GM12878 (cell line): ENCODE measurements at regions not wholly inside any gene's neighbourhood (a gene's known extent, or its start where the extent isn't known, plus 50 kb on each side); places are given as distances from the start of the nearest gene placed in this dataset.

Experiments used
- ATAC-seq: fragments of 200-7000 bp; cut with Tn5 transposase; 3 replicates; pipeline ENCODE4 v1.9.1; 2020; ENCODE audit warnings: mild to moderate bottlenecking, moderate library complexity
- BruUV-seq: library from RNA; stranded (reverse); fragments of 400-500 nt; replicated peaks from 2 replicates; lab custom pipeline; 2021; lab: Mats Ljungman, UMichigan
- CTCF ChIA-PET: fragments of 300-600 bp; sonication (Branson Sonifier 250); formaldehyde crosslinking; extraction: SDS; loops from one replicate; lab custom pipeline; 2021; ENCODE audit warnings: inconsistent platforms; lab: Yijun Ruan, JAX
- POLR2A ChIA-PET: fragments of 350-600 bp; formaldehyde crosslinking; extraction: SDS; loops from one replicate; lab custom pipeline; 2021; ENCODE audit warnings: inconsistent platforms; lab: Charles Lee
- RAD21 ChIA-PET: fragments of 300-600 bp; sonication (Branson Sonifier 250); formaldehyde crosslinking; loops from one replicate; lab custom pipeline; 2023; ENCODE audit warnings: antibody characterized with exemption; ENCODE audit not compliant: unreplicated experiment; lab: Charles Lee
- SMC1A ChIA-PET: fragments of 300-600 bp; sonication (Branson Sonifier 250); formaldehyde crosslinking; loops from one replicate; lab custom pipeline; 2023; ENCODE audit not compliant: unreplicated experiment, uncharacterized antibody; lab: Charles Lee
- DNase-seq: peaks from one replicate; pipeline ENCODE4 v3.0.0-alpha.2; 2011; ENCODE audit warnings: low read depth, low spot score
- FAIRE-seq: peaks from 3 replicates; lab custom pipeline; 2011; peaks lifted over from hg19 to GRCh38; lab: Jason Lieb, UNC
- H2AFZ ChIP-seq: 2 replicates; pipeline ENCODE4 v1.6.0; 2011; ENCODE audit warnings: low read depth, low read length, control low read depth; ENCODE audit not compliant: control insufficient read depth
- H3K27ac ChIP-seq: 2 replicates; pipeline ENCODE4 v1.5.1; 2011; ENCODE audit warnings: control low read depth; ENCODE audit not compliant: control insufficient read depth, insufficient read depth
- H3K27me3 ChIP-seq, 2 experiments: replicated peaks in 1 of 2; 2 replicates each; pipeline versions ENCODE4 v1.6.0 to v1.6.1; 2011; ENCODE audit warnings: low read length in 1 of 2; ENCODE audit not compliant: control insufficient read depth in 2 of 2, insufficient read depth in 2 of 2
- H3K36me3 ChIP-seq, 2 experiments: 2 replicates each; pipeline ENCODE4 v1.5.1; 2011; ENCODE audit warnings: low read length in 1 of 2; ENCODE audit not compliant: control insufficient read depth in 2 of 2, insufficient read depth in 2 of 2
- H3K4me1 ChIP-seq: 2 replicates; pipeline ENCODE4 v1.6.1; 2011; ENCODE audit warnings: mild to moderate bottlenecking, low read length, moderate library complexity, mixed read lengths; ENCODE audit not compliant: control insufficient read depth, insufficient read depth
- H3K4me2 ChIP-seq: 2 replicates; pipeline ENCODE4 v1.6.0; 2011; ENCODE audit warnings: control low read depth; ENCODE audit not compliant: control insufficient read depth, insufficient read depth
- H3K4me3 ChIP-seq: fragments of 200-600 bp; sonication (generic); 2 replicates; pipeline ENCODE4 v1.5.1; 2016
- H3K79me2 ChIP-seq: 2 replicates; pipeline ENCODE4 v1.6.0; 2011; ENCODE audit warnings: low read length; ENCODE audit not compliant: control insufficient read depth, insufficient read depth
- H3K9ac ChIP-seq: 2 replicates; pipeline ENCODE4 v1.8.0; 2011; ENCODE audit warnings: low read length, control low read depth, mixed read lengths; ENCODE audit not compliant: control insufficient read depth, insufficient read depth
- H3K9me3 ChIP-seq: replicated peaks from 3 replicates; pipeline ENCODE4 v1.5.1; 2011; ENCODE audit warnings: mild to moderate bottlenecking, low read length; ENCODE audit not compliant: control insufficient read depth, insufficient read depth
- H4K20me1 ChIP-seq: 2 replicates; pipeline ENCODE4 v1.6.0; 2011; ENCODE audit not compliant: control insufficient read depth, insufficient read depth
- CBX3 ChIP-seq: fragments of 200-600 bp; sonication (generic); IDR thresholded peaks from 2 replicates; pipeline ENCODE4 v1.6.1; 2016; ENCODE audit warnings: low read depth, borderline replicate concordance
- HSF1 ChIP-seq: fragments of 150-350 bp; IDR thresholded peaks from 2 replicates; pipeline ENCODE4 v1.6.1; 2014; ENCODE audit warnings: mild to moderate bottlenecking, low read depth, low read length
- MAX ChIP-seq: IDR thresholded peaks from 2 replicates; pipeline ENCODE4 v1.6.1; 2012; ENCODE audit warnings: low read depth, low read length, improper control_type of control experiment
- NFYB ChIP-seq: IDR thresholded peaks from 2 replicates; pipeline ENCODE4 v1.6.1; 2011; ENCODE audit warnings: low read depth, mild to moderate bottlenecking, low read length, improper control_type of control experiment, moderate library complexity; ENCODE audit not compliant: insufficient read depth
- SUPT20H ChIP-seq: IDR thresholded peaks from 2 replicates; pipeline ENCODE4 v1.6.1; 2011; ENCODE audit warnings: low read depth, mild to moderate bottlenecking, low read length, moderate library complexity, borderline replicate concordance; ENCODE audit not compliant: control insufficient read depth
- TARDBP ChIP-seq: IDR thresholded peaks from 2 replicates; pipeline ENCODE4 v1.6.1; 2016; ENCODE audit warnings: borderline replicate concordance
- USF1 ChIP-seq: IDR thresholded peaks from 2 replicates; pipeline ENCODE4 v1.6.1; 2011; ENCODE audit warnings: borderline replicate concordance, low read depth, mild to moderate bottlenecking, moderate library complexity, mixed read lengths, low read length; ENCODE audit not compliant: insufficient read depth; ENCODE audit errors: extremely low read length
- ZZZ3 ChIP-seq: IDR thresholded peaks from 2 replicates; pipeline ENCODE4 v1.6.1; 2011; ENCODE audit warnings: low read depth; ENCODE audit not compliant: control insufficient read depth, insufficient read length
- WGBS: methylation state at CpG from one replicate; pipeline ENCODE4 v1.1.6; 2016; ENCODE audit warnings: low lambda C conversion rate; ENCODE audit not compliant: insufficient replicate concordance, insufficient coverage; ENCODE audit errors: missing lambda C conversion rate; 5-methylcytosine and 5-hydroxymethylcytosine counted together
- in situ Hi-C: fragments of 300-500 bp; cut with MboI; formaldehyde crosslinking; loops from 9 replicates; pipeline ENCODE4 v1.14.3; 2018; ENCODE audit warnings: mixed read lengths
- intact Hi-C: fragments of 100-400 bp; cut with micrococcal nuclease; formaldehyde crosslinking; loops from one replicate; pipeline ENCODE4 v1.14.2; 2022; ENCODE audit not compliant: unreplicated experiment

- no peaks in the 10 kb centered on the region for H4K20me1 ChIP-seq
- DNase-seq (no peak), ATAC-seq (no peak), FAIRE-seq (no peak)
- H2AFZ ChIP-seq: no peak overlapping the region
- ChIA-PET CTCF (no interaction called here), RAD21 (no interaction called here), SMC1A (interaction anchor here (1.0 kb wide), 1 partner anchor 1726 kb away, joined by 3 read pairs; no protein-coding TSS in a partner anchor), POLR2A (no interaction called here)
- no peaks in the 10 kb centered on the region for H3K4me1 ChIP-seq
- in situ Hi-C loops (no loop called here), intact Hi-C loops (no loop called here)
- no peaks in the 10 kb centered on the region for H3K27me3 ChIP-seq
- no peak overlapping the region for H3K4me2 ChIP-seq
- no peak overlapping the region for H3K9ac ChIP-seq
- no peaks in the 10 kb centered on the region for H3K36me3 ChIP-seq
- no peak overlapping the region for H3K4me3 ChIP-seq
- 53% methylated on average over 7 of the region's 7 CpGs for WGBS
- no peak overlapping the region for H3K27ac ChIP-seq
- TF ChIP-seq TARDBP (no peak), USF1 (no peak), MAX (no peak), SUPT20H (no peak), NFYB (no peak), ZZZ3 (no peak), CBX3 (no peak), HSF1 (no peak)
- H3K79me2 ChIP-seq: no peaks in the 10 kb centered on the region
- H3K9me3 ChIP-seq: no peaks in the 10 kb centered on the region; the same call in 2 of the 3 replicates
- BruUV-seq: no TSS peak
These were observed 266.7 kb downstream of the HAUS1 start for GRCh38 chr18:46370898-46371297.
